ENCODE measurements at regions not wholly inside any gene's neighbourhood (a gene's known extent, or its start where the extent isn't known, plus 50 kb on each side); places are given as distances from the start of the nearest gene placed in this dataset.

DNA sequence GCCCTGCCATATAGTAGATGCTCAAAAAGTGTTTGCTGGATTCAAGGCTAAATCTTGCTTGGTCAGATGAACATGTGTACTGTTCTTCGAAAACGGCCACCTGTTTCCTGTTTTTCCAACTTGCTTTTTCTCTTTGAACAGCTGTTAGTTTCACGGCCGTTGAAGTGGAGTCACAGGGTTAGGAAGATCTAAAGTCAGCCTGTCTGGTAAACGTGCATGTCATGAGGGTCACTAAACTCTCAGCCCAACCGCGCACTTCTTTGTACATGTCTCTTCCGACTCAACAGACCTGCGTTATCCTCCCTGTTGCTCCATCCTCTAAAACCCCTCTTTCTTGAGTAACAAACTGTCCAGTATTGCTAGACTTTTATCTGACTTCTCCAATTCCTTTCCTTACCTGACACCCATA is 93.2 kb upstream of the MAN1A1 start:
- TF ChIP-seq, protein P1, sequence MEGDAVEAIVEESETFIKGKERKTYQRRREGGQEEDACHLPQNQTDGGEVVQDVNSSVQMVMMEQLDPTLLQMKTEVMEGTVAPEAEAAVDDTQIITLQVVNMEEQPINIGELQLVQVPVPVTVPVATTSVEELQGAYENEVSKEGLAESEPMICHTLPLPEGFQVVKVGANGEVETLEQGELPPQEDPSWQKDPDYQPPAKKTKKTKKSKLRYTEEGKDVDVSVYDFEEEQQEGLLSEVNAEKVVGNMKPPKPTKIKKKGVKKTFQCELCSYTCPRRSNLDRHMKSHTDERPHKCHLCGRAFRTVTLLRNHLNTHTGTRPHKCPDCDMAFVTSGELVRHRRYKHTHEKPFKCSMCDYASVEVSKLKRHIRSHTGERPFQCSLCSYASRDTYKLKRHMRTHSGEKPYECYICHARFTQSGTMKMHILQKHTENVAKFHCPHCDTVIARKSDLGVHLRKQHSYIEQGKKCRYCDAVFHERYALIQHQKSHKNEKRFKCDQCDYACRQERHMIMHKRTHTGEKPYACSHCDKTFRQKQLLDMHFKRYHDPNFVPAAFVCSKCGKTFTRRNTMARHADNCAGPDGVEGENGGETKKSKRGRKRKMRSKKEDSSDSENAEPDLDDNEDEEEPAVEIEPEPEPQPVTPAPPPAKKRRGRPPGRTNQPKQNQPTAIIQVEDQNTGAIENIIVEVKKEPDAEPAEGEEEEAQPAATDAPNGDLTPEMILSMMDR (IDR thresholded peaks at IDR 0.05), result no peak
- TF ChIP-seq POLR2AphosphoS5 (IDR thresholded peaks at IDR 0.05; ENCODE audit: low read depth, low read length) (no peak), EP300 (IDR thresholded peaks at IDR 0.05; ENCODE audit: borderline replicate concordance in 1 of 2, low read depth in 1 of 2, low read length in 1 of 2) (no peak), YY1 (IDR thresholded peaks at IDR 0.05; ENCODE audit: low read depth) (no peak), GATA2 (CRISPR knock-in tag; IDR thresholded peaks at IDR 0.05) (no peak), ELF1 (IDR thresholded peaks at IDR 0.05) (no peak), TEAD4 (IDR thresholded peaks at IDR 0.05; ENCODE audit: borderline replicate concordance, insufficient read depth) (no peak), RAD21 (IDR thresholded peaks at IDR 0.05; ENCODE audit: low read length) (no peak), NFIC (IDR thresholded peaks at IDR 0.05; ENCODE audit: borderline replicate concordance) (no peak), TAF1 (IDR thresholded peaks at IDR 0.05; ENCODE audit: borderline replicate concordance, low read depth, low read length) (no peak)
- TF ChIP-seq, protein P2, sequence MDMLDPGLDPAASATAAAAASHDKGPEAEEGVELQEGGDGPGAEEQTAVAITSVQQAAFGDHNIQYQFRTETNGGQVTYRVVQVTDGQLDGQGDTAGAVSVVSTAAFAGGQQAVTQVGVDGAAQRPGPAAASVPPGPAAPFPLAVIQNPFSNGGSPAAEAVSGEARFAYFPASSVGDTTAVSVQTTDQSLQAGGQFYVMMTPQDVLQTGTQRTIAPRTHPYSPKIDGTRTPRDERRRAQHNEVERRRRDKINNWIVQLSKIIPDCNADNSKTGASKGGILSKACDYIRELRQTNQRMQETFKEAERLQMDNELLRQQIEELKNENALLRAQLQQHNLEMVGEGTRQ (IDR thresholded peaks at IDR 0.05; ENCODE audit: borderline replicate concordance, low read depth, low read length), result no peak
- TF ChIP-seq, protein P3, sequence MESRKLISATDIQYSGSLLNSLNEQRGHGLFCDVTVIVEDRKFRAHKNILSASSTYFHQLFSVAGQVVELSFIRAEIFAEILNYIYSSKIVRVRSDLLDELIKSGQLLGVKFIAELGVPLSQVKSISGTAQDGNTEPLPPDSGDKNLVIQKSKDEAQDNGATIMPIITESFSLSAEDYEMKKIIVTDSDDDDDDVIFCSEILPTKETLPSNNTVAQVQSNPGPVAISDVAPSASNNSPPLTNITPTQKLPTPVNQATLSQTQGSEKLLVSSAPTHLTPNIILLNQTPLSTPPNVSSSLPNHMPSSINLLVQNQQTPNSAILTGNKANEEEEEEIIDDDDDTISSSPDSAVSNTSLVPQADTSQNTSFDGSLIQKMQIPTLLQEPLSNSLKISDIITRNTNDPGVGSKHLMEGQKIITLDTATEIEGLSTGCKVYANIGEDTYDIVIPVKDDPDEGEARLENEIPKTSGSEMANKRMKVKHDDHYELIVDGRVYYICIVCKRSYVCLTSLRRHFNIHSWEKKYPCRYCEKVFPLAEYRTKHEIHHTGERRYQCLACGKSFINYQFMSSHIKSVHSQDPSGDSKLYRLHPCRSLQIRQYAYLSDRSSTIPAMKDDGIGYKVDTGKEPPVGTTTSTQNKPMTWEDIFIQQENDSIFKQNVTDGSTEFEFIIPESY (IDR thresholded peaks at IDR 0.05; ENCODE audit: borderline replicate concordance, low read depth), result no peak
- TF ChIP-seq, protein P4, sequence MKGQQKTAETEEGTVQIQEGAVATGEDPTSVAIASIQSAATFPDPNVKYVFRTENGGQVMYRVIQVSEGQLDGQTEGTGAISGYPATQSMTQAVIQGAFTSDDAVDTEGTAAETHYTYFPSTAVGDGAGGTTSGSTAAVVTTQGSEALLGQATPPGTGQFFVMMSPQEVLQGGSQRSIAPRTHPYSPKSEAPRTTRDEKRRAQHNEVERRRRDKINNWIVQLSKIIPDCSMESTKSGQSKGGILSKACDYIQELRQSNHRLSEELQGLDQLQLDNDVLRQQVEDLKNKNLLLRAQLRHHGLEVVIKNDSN (IDR thresholded peaks at IDR 0.05; ENCODE audit: borderline replicate concordance, low read depth), result no peak
